ENCODE measurements at regions not wholly inside any gene's neighbourhood (a gene's known extent, or its start where the extent isn't known, plus 50 kb on each side); places are given as distances from the start of the nearest gene placed in this dataset.

GRCh38 chr2:15722980-15723379 is 131.3 kb downstream of the DDX1 start:
- no peak overlapping the region for H3K4me3 ChIP-seq
- no peak for DNase-seq
- no peaks in the 10 kb centered on the region for H3K9me3 ChIP-seq
- H3K27me3 ChIP-seq: no peaks in the 10 kb centered on the region
- H3K27ac ChIP-seq: no peak overlapping the region
- intact Hi-C loops (cut with DNase I; ENCODE audit: low total_unique reads) (loop anchor here (1.0 kb wide), 1 partner anchor 42 kb away; no protein-coding TSS in a partner anchor), in situ Hi-C loops (cut with MboI; ENCODE audit: low pct_ligation_motif_present in 1 of 4, low pct_unique_long_range_greater_than_20kb in 1 of 4, low sequenced_read_pairs in 3 of 4) (no loop called here)
- H3K36me3 ChIP-seq: no peaks in the 10 kb centered on the region
- 91% methylated on average over 3 of the region's 3 CpGs; no CpG with 5 or more reads in 1 of the 2 donors for WGBS, 2 donors (ENCODE audit: low coverage in 1 of 2)
- no peak for TF ChIP-seq EP300 (IDR thresholded peaks at IDR 0.05; ENCODE audit: low read depth)
- TF ChIP-seq CTCF (IDR thresholded peaks at IDR 0.05): no peak
- TF ChIP-seq POLR2A (IDR thresholded peaks at IDR 0.05): no peak
- TF ChIP-seq POLR2AphosphoS5 (IDR thresholded peaks at IDR 0.05): no peak
- no peaks in the 10 kb centered on the region for H3K4me1 ChIP-seq

GRCh38 chr2:15724235-15724634 is 132.6 kb downstream of the DDX1 start:
- H3K27me3 ChIP-seq: no peaks in the 10 kb centered on the region
- H3K9me3 ChIP-seq: no peaks in the 10 kb centered on the region
- no peak overlapping the region for H3K4me3 ChIP-seq
- 84% methylated on average over 6 of the region's 6 CpGs; no CpG with 5 or more reads in 1 of the 2 donors for WGBS, 2 donors (ENCODE audit: low coverage in 1 of 2)
- intact Hi-C loops (cut with DNase I; ENCODE audit: low total_unique reads): no loop called here
- no peaks in the 10 kb centered on the region for H3K4me1 ChIP-seq
- H3K36me3 ChIP-seq: no peaks in the 10 kb centered on the region
- no peak for DNase-seq
- H3K27ac ChIP-seq: no peak overlapping the region
- in situ Hi-C loops (cut with MboI; ENCODE audit: low pct_ligation_motif_present in 1 of 4, low pct_unique_long_range_greater_than_20kb in 1 of 4, low sequenced_read_pairs in 3 of 4): no loop called here
- TF ChIP-seq POLR2AphosphoS5 (IDR thresholded peaks at IDR 0.05) (no peak), EP300 (IDR thresholded peaks at IDR 0.05; ENCODE audit: low read depth) (no peak), CTCF (IDR thresholded peaks at IDR 0.05) (no peak), POLR2A (IDR thresholded peaks at IDR 0.05) (no peak)

- DNase-seq: no peak
- in situ Hi-C loops (cut with MboI; ENCODE audit: low pct_ligation_motif_present in 1 of 4, low pct_unique_long_range_greater_than_20kb in 1 of 4, low sequenced_read_pairs in 3 of 4): loop anchor here in 1 of 4 donors (25.0 kb wide), 1 partner anchor 88 kb away; no protein-coding TSS in a partner anchor
These were observed 133.6 kb downstream of the DDX1 start for GRCh38 chr2:15725101-15725781.

GRCh38 chr2:15725782-15726112 is 134.1 kb downstream of the DDX1 start:
- Histone ChIP-seq H3K27me3 (no peaks in the 10 kb centered on the region), H3K9me3 (no peaks in the 10 kb centered on the region), H3K4me1 (peaks cover 5 to 8% (median 6%) of the 10 kb centered on the region in 4 donors), H3K4me3 (no peak overlapping the region), H3K36me3 (no peaks in the 10 kb centered on the region), H3K27ac (no peak overlapping the region)
- in situ Hi-C loops (cut with MboI; ENCODE audit: low pct_ligation_motif_present in 1 of 4, low pct_unique_long_range_greater_than_20kb in 1 of 4, low sequenced_read_pairs in 3 of 4): loop anchor here in 1 of 4 donors (25.0 kb wide), 1 partner anchor 88 kb away; no protein-coding TSS in a partner anchor
- TF ChIP-seq EP300 (IDR thresholded peaks at IDR 0.05; ENCODE audit: low read depth): no peak
- no peak for TF ChIP-seq POLR2AphosphoS5 (IDR thresholded peaks at IDR 0.05)
- TF ChIP-seq POLR2A (IDR thresholded peaks at IDR 0.05): no peak
- no peak for TF ChIP-seq CTCF (IDR thresholded peaks at IDR 0.05)
- intact Hi-C loops (cut with DNase I; ENCODE audit: low total_unique reads): no loop called here
- 60 to 89% methylated on average over 1 to 5 of the region's 5 CpGs for WGBS, 2 donors (ENCODE audit: low coverage in 1 of 2)
- DNase-seq: no peak

More at GRCh38 chr2:15725101-15725781, 133.6 kb downstream of the DDX1 start:
- Histone ChIP-seq H3K27me3 (no peaks in the 10 kb centered on the region), H3K27ac (no peak overlapping the region), H3K9me3 (no peaks in the 10 kb centered on the region), H3K4me1 (peaks cover under 1 to 3% (median 2%) of the 10 kb centered on the region in 4 donors), H3K4me3 (no peak overlapping the region), H3K36me3 (no peaks in the 10 kb centered on the region)
- TF ChIP-seq POLR2A (IDR thresholded peaks at IDR 0.05): no peak
- TF ChIP-seq EP300 (IDR thresholded peaks at IDR 0.05; ENCODE audit: low read depth): no peak
- no peak for TF ChIP-seq POLR2AphosphoS5 (IDR thresholded peaks at IDR 0.05)
- 82 to 87% methylated on average over 5 to 13 of the region's 13 CpGs for WGBS, 2 donors (ENCODE audit: low coverage in 1 of 2)
- intact Hi-C loops (cut with DNase I; ENCODE audit: low total_unique reads): no loop called here

Measured in transverse colon (tissue), 4 donors.